PC-9 (cell line): ENCODE measurements at regions not wholly inside any gene's neighbourhood (a gene's known extent, or its start where the extent isn't known, plus 50 kb on each side); places are given as distances from the start of the nearest gene placed in this dataset.

Experiments used
- EZH2 ChIP-seq: fragments of 200-600 bp; sonication (generic); IDR thresholded peaks from 2 replicates; pipeline ENCODE4 v1.8.0; 2017; ENCODE audit warnings: antibody characterized with exemption, low read depth
- TF ChIP-seq, protein P1 (sequence below): fragments of 200-600 bp; sonication (generic); conservative IDR thresholded peaks from 2 replicates; pipeline ENCODE4 v1.6.1; 2017; ENCODE audit warnings: mixed run types, antibody characterized with exemption, mild to moderate bottlenecking, moderate library complexity

- TF ChIP-seq, protein P1, sequence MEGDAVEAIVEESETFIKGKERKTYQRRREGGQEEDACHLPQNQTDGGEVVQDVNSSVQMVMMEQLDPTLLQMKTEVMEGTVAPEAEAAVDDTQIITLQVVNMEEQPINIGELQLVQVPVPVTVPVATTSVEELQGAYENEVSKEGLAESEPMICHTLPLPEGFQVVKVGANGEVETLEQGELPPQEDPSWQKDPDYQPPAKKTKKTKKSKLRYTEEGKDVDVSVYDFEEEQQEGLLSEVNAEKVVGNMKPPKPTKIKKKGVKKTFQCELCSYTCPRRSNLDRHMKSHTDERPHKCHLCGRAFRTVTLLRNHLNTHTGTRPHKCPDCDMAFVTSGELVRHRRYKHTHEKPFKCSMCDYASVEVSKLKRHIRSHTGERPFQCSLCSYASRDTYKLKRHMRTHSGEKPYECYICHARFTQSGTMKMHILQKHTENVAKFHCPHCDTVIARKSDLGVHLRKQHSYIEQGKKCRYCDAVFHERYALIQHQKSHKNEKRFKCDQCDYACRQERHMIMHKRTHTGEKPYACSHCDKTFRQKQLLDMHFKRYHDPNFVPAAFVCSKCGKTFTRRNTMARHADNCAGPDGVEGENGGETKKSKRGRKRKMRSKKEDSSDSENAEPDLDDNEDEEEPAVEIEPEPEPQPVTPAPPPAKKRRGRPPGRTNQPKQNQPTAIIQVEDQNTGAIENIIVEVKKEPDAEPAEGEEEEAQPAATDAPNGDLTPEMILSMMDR = no peak
- no peak for TF ChIP-seq EZH2
Observed at GRCh38 chr11:127474766-127475165, 474.2 kb upstream of the KIRREL3 start.
